OCI-LY1 (cell line): ENCODE measurements at regions not wholly inside any gene's neighbourhood (a gene's known extent, or its start where the extent isn't known, plus 50 kb on each side); places are given as distances from the start of the nearest gene placed in this dataset.

ENCODE experiments used
- H2AFZ ChIP-seq: fragments of 200-600 bp; sonication (generic), shearing (Covaris generic); 2 replicates; pipeline ENCODE4 v1.6.0; 2014; ENCODE audit warnings: antibody characterized with exemption, mild to moderate bottlenecking, low read length
- H3F3A ChIP-seq: fragments of 200-600 bp; sonication (generic), shearing (Covaris generic); 2 replicates; pipeline ENCODE4 v1.6.0; 2014; ENCODE audit warnings: mild to moderate bottlenecking, antibody characterized with exemption, low read length, moderate library complexity; ENCODE audit not compliant: insufficient read depth
- H3K27ac ChIP-seq: fragments of 200-600 bp; sonication (generic); 2 replicates; pipeline ENCODE4 v1.5.1; 2014; ENCODE audit warnings: low read length, mixed run types, mild to moderate bottlenecking, low read depth; ENCODE audit not compliant: poor library complexity, severe bottlenecking
- H3K27me3 ChIP-seq: fragments of 200-600 bp; sonication (generic); 2 replicates; pipeline ENCODE4 v1.6.0; 2014; ENCODE audit warnings: antibody characterized with exemption, mild to moderate bottlenecking, low read length, moderate library complexity; ENCODE audit not compliant: insufficient read depth
- H3K36me3 ChIP-seq: fragments of 200-600 bp; sonication (generic); 2 replicates; pipeline ENCODE4 v1.6.1; 2014; ENCODE audit warnings: mild to moderate bottlenecking, antibody characterized with exemption, low read length, moderate library complexity, mixed read lengths; ENCODE audit not compliant: insufficient read depth
- H3K4me1 ChIP-seq: fragments of 200-600 bp; sonication (generic); 2 replicates; pipeline ENCODE4 v1.5.1; 2014; ENCODE audit warnings: mild to moderate bottlenecking, low read length, moderate library complexity; ENCODE audit not compliant: insufficient read depth, severe bottlenecking
- H3K4me2 ChIP-seq: fragments of 200-600 bp; sonication (generic), shearing (Covaris generic); 2 replicates; pipeline ENCODE4 v1.6.1; 2014; ENCODE audit warnings: low read length
- H3K4me3 ChIP-seq: fragments of 200-600 bp; sonication (generic); 2 replicates; pipeline ENCODE4 v1.5.1; 2014; ENCODE audit warnings: low read length, low read depth, mild to moderate bottlenecking, mixed read lengths; ENCODE audit not compliant: poor library complexity, severe bottlenecking
- H3K79me2 ChIP-seq: fragments of 200-600 bp; shearing (Covaris generic); 2 replicates; pipeline ENCODE4 v1.6.1; 2016; ENCODE audit warnings: mixed run types, low read length, mixed read lengths; ENCODE audit not compliant: insufficient read depth
- H3K9ac ChIP-seq: fragments of 200-600 bp; sonication (generic), shearing (Covaris generic); 2 replicates; pipeline ENCODE4 v1.6.1; 2014; ENCODE audit warnings: mild to moderate bottlenecking, low read length, mixed read lengths
- H3K9me2 ChIP-seq: fragments of 200-600 bp; sonication (generic), shearing (Covaris generic); 2 replicates; pipeline ENCODE4 v1.6.1; 2014; ENCODE audit warnings: low read depth, mild to moderate bottlenecking, low read length, mixed read lengths
- H3K9me3 ChIP-seq: fragments of 200-600 bp; shearing (Covaris generic); 2 replicates; pipeline ENCODE4 v1.6.1; 2014; ENCODE audit warnings: low read length, mixed read lengths
- H4K20me1 ChIP-seq: fragments of 200-600 bp; sonication (generic), shearing (Covaris generic); 2 replicates; pipeline ENCODE4 v1.6.0; 2016; ENCODE audit warnings: mild to moderate bottlenecking, low read length; ENCODE audit not compliant: insufficient read depth
- EZH2 ChIP-seq: fragments of 200-600 bp; sonication (generic), shearing (Covaris generic); IDR thresholded peaks from 2 replicates; pipeline ENCODE4 v1.8.0; 2017; ENCODE audit warnings: borderline replicate concordance, mixed run types, mild to moderate bottlenecking, antibody characterized with exemption, low read length, moderate library complexity, mixed read lengths
- TF ChIP-seq, protein P1 (sequence below): fragments of 200-600 bp; sonication (generic), shearing (Covaris generic); IDR thresholded peaks from 2 replicates; pipeline ENCODE4 v1.5.1; 2017; ENCODE audit warnings: mild to moderate bottlenecking, antibody characterized with exemption, low read length, moderate library complexity, mixed read lengths

DNA sequence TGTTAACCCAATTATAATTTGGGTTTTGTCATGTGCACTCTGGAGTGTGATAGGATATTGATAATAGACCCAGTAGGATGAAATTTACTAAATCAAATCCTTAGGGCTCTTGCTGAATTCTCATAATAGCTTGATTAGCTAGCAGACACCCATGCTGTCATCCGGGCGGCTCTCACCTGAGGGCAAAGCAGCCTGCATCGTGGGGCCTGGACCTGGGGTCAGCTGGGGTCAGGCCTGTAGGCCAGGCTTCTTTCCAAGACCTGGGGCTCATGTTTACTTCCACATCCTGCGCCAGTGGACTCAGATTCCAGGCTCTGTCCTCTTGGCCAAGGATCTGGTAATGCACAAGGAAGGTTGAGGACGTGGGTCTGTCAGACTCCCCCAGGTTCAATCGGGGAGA lies 486.3 kb downstream of the NPHP4 start:
- Histone ChIP-seq H3K9me3 (no peaks in the 10 kb centered on the region), H4K20me1 (no peaks in the 10 kb centered on the region), H3K27me3 (0 out of 2 replicates have a peak, but pooled peaks cover 6% of the 10 kb centered on the region), H3K9ac (no peak overlapping the region), H2AFZ (no peak overlapping the region), H3K79me2 (no peaks in the 10 kb centered on the region), H3K4me2 (no peak overlapping the region), H3K9me2 (no peaks in the 10 kb centered on the region), H3K36me3 (no peaks in the 10 kb centered on the region), H3K27ac (no peak overlapping the region), H3K4me3 (no peak overlapping the region), H3K4me1 (no peaks in the 10 kb centered on the region), H3F3A (no peaks in the 10 kb centered on the region)
- TF ChIP-seq EZH2, result no peak
- TF ChIP-seq, protein P1, sequence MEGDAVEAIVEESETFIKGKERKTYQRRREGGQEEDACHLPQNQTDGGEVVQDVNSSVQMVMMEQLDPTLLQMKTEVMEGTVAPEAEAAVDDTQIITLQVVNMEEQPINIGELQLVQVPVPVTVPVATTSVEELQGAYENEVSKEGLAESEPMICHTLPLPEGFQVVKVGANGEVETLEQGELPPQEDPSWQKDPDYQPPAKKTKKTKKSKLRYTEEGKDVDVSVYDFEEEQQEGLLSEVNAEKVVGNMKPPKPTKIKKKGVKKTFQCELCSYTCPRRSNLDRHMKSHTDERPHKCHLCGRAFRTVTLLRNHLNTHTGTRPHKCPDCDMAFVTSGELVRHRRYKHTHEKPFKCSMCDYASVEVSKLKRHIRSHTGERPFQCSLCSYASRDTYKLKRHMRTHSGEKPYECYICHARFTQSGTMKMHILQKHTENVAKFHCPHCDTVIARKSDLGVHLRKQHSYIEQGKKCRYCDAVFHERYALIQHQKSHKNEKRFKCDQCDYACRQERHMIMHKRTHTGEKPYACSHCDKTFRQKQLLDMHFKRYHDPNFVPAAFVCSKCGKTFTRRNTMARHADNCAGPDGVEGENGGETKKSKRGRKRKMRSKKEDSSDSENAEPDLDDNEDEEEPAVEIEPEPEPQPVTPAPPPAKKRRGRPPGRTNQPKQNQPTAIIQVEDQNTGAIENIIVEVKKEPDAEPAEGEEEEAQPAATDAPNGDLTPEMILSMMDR, result no peak

DNA sequence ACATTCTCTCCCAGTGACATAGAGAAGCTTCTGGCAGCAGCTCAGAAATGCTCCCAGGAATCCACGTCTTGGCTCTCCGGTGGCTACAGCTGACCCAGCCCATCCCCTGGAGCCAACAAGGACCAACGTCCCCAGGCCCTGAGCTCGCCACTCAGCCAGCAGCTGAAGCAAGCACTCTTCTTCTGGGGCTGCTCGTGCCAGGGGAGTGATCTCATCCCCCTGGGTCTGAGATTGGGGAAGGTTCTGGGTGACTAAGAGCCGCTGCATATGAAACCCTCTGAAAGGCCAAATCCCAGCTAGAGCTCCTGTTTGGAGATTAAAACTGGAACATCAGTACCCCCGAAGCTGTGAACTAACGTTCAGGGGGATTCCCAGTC lies 487.9 kb downstream of the NPHP4 start:
- TF ChIP-seq, protein P1, result no peak
- TF ChIP-seq EZH2, result no peak
- Histone ChIP-seq H3K4me3 (no peak overlapping the region), H3K9me3 (no peaks in the 10 kb centered on the region)

DNA sequence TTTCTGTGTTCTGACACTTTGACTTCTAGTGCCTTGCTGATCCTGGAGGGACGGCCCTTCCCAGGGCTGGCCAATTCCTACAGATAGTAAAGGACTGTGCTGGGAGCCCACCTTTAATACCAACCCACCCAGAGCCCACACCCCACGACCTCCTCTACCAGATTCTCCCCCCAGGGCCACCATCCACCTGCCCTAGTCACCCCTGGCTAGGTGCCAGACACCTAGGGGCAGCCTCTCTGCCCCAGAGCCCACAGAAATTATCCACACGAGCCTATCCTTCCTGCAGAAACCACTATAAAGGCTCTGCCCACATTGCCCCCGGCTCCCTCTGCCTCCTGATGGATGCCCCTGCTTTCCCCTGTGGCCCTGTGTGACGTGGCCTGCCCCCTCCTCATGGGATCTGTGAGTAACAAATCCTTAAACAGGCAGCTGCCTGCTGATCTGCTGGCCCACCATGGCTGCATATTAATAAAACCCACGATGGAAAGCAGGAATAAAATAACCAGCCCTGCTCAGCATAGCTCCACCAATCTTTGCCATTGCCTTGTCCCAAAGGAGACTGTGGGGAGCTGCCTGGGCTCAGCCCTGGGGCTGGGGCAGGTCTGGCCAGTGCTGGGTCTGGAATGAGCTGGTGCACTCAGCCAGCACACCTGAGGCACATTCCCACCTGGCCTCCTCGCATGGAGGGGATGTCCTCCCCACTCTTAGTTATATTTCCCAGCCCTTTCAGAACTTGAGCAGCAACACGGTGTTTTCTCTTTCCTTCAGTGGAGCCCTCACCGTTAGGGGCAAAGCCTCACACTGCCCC lies 488.5 kb downstream of the NPHP4 start:
- Histone ChIP-seq H3K4me3 (no peak overlapping the region), H3K79me2 (no peaks in the 10 kb centered on the region), H3K27ac (no peak overlapping the region), H3K9me3 (no peaks in the 10 kb centered on the region), H3F3A (no peaks in the 10 kb centered on the region), H3K9me2 (no peaks in the 10 kb centered on the region), H3K4me1 (no peaks in the 10 kb centered on the region), H3K4me2 (no peak overlapping the region), H3K9ac (no peak overlapping the region), H2AFZ (no peak overlapping the region), H3K27me3 (0 out of 2 replicates have a peak, but pooled peaks cover 6% of the 10 kb centered on the region), H3K36me3 (no peaks in the 10 kb centered on the region), H4K20me1 (no peaks in the 10 kb centered on the region)
- TF ChIP-seq, protein P1, result no peak
- no peak for TF ChIP-seq EZH2

More for the DNA sequence above, 487.9 kb downstream of the NPHP4 start:
- Histone ChIP-seq H3K79me2 (no peaks in the 10 kb centered on the region), H3K4me2 (no peak overlapping the region), H3K9me2 (no peaks in the 10 kb centered on the region), H3F3A (no peaks in the 10 kb centered on the region), H4K20me1 (no peaks in the 10 kb centered on the region), H3K4me1 (no peaks in the 10 kb centered on the region), H2AFZ (no peak overlapping the region), H3K36me3 (no peaks in the 10 kb centered on the region), H3K9ac (no peak overlapping the region), H3K27me3 (0 out of 2 replicates have a peak, but pooled peaks cover 6% of the 10 kb centered on the region), H3K27ac (no peak overlapping the region)
